NCI-H2081 (cell line): ENCODE measurements at regions not wholly inside any gene's neighbourhood (a gene's known extent, or its start where the extent isn't known, plus 50 kb on each side); places are given as distances from the start of the nearest gene placed in this dataset.
A peak's percentile ranks its signal among the peaks of the same experiment; 100 is the strongest.

Experiments
- DNase-seq, 2 experiments: peaks; one replicate each; lab custom pipeline; 2025; lab: John Stamatoyannopoulos, UW

GRCh38 chr4:136847881-136848621, 684.2 kb downstream of the PCDH18 start:
- no peak for DNase-seq

- no peak for DNase-seq
Observed at GRCh38 chr4:136841526-136841925, 690.8 kb downstream of the PCDH18 start.

DNA sequence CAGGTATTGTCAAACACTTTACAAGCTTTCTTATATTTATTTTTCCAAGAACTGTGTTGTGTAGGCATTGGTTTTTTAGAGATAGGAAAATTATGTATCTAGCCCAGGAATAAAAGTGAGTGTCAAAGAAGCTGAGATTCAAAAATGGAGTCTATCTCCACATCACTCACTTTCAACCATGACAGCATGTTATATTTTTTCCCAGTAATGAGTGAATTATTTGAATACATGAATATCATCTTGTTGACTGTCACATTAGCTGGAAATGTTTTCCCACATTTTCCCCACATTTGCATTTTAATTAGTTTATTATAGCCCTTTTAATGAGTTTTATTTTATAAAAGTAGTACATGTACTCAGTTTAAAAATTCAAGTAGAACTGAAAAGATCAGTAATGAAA, 693.7 kb downstream of the PCDH18 start:
- no peak for DNase-seq

- no peak for DNase-seq
Observed at GRCh38 chr4:136831553-136831952, 700.7 kb downstream of the PCDH18 start.

- DNase-seq = no peak
Observed at GRCh38 chr4:136829280-136829679, 703.0 kb downstream of the PCDH18 start.

DNA sequence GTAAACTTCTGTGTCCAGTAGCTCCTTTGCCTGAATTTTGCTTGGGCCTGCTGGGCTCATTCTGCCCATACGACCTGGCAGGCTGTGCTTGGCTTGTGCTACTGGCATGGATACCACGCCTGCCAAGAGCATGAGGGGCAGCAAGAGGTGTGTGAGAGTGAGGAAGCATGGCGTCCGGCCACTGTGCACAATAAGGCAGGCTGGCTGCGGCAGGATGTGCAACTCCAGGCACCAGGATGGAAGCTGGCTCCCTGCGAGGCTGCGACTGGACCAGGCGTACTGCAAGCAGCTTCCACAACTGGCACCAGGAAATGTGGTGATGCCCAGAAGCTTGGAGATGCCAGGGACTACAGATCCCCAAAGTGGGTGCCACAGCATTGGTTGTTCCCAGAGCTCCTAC, 709.3 kb downstream of the PCDH18 start:
- DNase-seq = no peak

DNA sequence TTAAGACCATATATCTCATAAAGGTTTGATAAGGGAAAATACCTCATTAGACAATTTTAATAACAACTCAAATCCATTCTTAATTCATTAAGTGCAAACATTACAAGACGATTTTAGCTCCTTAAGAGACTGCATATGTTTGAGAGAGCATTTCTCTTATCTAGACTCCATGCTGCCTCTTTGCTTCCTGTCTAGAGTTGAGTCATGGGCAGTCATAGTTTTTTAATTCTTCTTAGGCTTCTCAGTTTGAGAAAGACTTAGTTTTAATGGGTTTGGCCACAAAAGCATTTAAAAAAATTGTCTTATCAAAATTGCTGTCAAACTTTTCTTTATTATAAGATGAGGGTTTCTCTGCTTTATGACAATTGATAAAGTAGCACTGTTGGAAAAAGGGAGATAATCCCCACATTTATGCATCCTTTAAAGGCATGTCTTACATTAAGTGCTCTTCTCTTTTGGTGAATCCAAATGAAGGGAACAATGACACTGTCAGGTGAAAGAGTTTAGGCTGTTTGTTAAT, 713.4 kb downstream of the PCDH18 start:
- no peak for DNase-seq

DNA sequence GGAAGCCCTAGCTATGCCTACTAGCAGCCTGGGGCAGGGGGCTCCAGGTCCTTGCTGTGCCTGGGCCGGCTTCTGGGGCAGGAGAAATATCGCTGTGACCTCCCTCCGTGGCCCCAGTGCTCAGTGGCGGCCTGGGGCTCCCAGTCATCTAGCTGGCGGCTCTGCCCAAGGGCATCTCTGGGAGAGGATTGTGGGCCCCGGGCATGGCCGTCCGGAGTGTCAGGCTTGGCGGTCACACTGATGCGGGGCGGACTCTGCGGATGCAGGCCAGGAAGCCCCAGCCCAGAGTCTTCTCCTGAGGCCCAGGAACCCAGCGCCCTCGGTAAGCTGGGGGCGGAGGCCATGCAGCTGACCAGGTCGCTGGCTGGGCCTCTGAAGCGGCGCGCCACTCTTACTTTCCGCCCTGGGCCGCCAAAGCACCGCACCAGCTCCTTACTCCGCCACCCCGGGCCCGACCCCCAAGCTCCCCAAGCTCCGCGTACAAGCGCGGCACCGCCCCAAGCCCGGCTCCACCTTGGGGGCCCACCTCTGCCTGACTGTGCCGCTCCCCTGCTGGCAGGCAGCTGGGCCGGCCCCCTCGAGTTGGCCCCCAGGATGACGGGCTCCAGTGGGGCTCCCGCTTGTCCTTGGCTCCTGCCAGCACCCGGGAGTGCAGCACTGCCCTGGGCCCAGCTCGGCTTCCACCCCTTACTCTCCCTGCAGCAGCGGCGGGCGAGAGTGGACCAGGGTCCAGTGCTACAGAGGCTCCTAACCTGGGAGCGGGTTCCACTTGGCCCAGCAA, 720.0 kb downstream of the PCDH18 start:
- no peak for DNase-seq

DNA sequence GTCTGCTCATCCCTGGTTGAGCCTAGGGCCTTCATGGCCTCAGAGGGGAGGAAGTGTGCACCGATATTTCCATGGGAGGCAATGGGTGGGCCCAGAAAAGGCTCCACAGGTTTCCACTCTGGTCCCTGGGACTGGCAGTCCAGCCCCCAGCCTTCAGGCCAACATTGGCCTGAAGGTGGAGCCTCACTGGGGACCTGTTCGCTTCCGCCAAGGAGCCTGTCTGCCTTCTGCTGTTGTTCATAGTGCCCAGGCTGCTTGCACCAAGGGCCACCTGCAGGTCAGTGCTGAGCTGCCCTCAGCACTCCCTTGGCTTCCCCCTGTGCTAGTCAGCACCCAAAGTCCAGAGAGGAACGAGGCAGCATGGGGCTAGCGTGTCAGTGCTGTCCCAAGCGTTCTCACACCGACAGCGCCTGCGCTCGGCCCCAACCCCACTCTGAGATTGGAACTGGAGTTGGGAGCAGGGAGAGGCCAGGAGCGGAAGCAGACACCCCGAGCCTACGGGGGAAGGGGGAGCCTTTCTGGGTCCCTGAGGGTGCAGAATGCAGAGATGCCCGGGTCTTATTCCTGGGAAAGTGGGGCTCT, 720.7 kb downstream of the PCDH18 start:
- DNase-seq = no peak

- DNase-seq = no peak
Observed at GRCh38 chr4:136810626-136811025, 721.7 kb downstream of the PCDH18 start.

- DNase-seq = no peak
Observed at GRCh38 chr4:136806844-136807243, 725.5 kb downstream of the PCDH18 start.

DNA sequence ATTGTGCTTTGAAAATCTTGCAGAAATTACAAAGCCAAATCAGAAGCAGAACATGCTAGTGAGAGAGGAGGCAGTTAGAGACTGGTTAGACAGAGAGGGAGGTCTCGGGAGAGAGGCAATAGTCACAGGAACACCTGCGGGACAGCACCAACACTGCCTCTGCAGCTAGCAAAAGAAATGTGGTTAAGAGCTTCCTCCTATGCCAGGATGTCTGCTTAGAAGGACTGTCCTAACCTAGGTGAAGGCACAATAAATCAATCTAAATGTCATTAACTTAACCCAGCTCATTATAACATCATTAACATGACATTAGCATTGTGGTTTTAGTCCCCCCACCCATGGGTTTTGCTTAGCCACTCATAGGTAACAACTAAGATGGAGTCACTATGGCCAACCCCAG, 726.7 kb downstream of the PCDH18 start:
- no peak for DNase-seq

DNA sequence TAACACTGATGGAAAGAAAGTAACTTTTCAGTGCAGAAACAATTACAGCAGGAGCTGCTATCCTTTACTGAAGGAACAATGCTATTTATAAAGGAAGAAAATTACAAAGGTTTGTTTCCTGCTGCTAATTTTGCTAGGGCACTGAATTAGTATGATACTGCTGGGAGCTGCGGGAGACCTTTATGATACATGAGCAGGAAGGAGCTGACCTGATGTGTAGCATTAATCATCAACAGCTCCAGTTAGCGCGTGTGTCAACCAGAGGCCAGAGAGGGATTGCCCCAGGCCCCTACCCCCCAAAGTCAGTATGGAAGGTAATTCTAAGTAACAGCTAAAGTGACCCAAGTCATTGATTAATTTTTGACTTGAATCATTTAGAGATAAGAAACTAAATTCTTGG, 728.9 kb downstream of the PCDH18 start:
- peak in 1 of 2 experiments; percentile 45 for DNase-seq

GRCh38 chr4:136800248-136800647, 732.0 kb downstream of the PCDH18 start:
- DNase-seq = peak; percentile 69 to 92

DNA sequence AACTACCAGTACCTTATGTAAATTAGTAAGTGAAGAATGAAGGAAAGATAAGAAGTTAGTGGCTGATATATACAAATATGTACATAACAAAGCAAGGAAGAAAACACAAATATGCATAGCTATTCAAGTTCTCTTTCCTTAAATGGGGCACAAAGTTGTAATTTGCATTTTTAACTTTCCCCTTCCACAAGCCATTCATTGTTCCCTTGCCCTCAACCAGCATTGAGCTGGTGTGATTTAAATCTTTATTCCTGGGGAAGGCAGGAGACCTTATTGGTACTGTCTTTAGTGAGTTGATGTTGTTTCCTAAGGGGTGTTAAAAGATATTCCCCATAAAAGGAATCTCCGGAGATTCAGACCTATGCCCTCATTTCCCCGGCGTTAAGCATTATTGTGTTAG, 735.3 kb downstream of the PCDH18 start:
- no peak for DNase-seq

- no peak for DNase-seq
Observed at GRCh38 chr4:136793848-136794247, 738.4 kb downstream of the PCDH18 start.

- DNase-seq = no peak
Observed at GRCh38 chr4:136784326-136784725, 748.0 kb downstream of the PCDH18 start.

DNA sequence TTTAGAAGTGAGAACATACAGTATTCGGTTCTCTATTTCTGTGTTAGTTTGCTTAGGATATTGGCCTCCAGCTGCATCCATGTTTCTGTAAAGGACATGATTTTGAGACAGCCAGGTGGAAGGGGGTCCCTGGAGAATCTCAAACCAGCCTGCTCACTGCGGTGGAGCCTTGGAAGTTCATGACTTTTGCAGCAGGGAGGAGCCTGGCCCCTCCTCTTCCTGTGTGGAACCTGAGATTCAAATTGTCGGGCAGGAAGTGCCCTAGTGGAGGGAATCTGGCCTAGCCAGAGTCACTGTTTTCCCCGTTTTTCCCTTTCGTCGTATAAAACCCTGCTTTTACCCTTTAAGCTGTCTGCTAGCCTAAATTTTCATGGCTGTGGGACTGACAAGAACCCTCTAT, 762.6 kb downstream of the PCDH18 start:
- no peak for DNase-seq

DNA sequence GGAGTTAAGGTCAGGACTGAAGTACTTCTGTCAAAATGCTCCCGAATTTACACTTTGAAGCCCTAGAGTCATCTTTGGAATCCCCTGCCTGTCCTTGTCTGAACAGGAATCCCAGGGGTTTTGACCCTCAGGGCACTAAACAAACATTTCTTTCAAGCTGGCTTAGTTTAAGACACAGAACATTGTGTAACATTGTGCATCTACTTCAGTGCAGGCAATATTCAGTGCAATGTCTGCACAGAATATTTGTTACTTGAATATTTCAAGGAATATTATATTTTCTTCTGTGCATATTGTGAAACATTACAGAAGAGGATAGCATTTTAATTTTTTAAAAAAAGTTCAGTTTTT, 763.4 kb downstream of the PCDH18 start:
- DNase-seq = no peak

DNA sequence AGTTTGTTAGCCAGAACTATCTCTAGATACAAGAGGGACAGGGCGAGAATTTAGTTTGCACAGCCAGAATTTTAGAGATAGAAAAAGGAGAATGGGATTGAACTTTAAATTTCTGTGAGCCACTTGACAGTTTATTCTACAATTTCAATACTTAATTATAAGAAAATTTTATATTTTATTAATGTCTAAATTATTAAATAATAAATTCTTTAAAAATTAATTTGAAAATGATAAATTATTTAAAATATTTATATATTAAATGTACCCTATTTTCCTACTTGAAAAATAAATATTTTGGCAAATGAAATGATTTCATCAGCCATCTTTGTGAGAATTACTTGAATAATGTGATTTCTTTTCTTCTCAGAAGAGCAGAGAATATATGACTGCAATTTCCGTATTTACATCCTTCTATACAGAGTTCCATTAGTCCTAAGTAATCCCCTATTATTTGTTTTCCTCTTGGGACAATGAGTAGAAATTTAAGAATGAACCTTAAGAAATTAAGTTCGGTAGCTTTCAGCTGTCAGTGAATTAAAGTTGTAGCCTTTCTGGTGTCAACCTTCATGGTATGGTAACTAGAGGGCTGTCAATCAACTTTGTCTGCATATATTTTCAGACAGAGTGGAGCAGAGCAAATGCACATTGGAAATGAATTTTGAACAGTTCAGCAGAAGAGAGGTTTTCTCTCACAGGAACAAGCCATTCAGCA, 763.9 kb downstream of the PCDH18 start:
- DNase-seq = no peak

- no peak for DNase-seq
Observed at GRCh38 chr4:136763919-136764318, 768.4 kb downstream of the PCDH18 start.

- no peak for DNase-seq
Observed at GRCh38 chr4:136755531-136755916, 776.8 kb downstream of the PCDH18 start.
